ENCODE measurements at regions not wholly inside any gene's neighbourhood (a gene's known extent, or its start where the extent isn't known, plus 50 kb on each side); places are given as distances from the start of the nearest gene placed in this dataset.
A peak's percentile ranks its signal among the peaks of the same experiment; 100 is the strongest.

DNA sequence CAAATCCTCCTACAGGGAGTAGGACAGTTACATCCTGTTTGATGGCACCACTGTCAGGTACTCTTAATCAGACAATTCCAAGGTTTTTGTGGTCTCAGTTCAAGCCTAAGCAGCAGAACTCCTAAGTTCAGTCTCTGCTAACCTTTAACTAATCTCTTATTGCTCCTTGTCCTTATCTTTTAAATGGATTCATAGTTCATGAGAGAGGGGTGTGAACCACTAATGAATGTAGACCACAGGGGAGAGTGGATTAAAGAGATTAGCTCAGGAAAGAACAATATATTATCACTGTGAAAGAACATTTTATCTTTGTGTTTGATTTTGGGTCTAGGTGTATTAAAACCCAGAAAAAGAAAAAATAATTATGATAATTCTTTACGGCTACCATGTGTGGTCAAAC lies 168.9 kb downstream of the DCK start:
- DNase-seq = no peak

DNA sequence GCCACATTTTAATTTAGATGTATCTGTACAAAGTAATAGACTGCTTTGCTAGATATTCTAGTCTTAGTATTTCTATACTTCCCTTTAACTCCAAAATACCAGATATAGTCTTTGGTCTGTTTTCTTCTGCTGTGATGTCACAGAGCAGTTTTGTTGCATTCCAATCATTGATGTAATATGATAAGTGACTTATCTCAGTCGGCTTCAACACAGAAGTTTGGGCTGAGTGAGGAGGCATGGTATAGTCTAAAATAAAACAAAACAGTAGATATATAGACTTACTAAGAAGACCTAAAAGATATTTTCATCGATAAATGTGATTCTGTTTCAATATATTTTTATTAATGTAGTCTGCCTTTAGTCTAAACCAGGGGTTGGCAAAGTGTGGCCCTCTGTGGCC lies 169.9 kb downstream of the DCK start:
- no peak for DNase-seq

DNA sequence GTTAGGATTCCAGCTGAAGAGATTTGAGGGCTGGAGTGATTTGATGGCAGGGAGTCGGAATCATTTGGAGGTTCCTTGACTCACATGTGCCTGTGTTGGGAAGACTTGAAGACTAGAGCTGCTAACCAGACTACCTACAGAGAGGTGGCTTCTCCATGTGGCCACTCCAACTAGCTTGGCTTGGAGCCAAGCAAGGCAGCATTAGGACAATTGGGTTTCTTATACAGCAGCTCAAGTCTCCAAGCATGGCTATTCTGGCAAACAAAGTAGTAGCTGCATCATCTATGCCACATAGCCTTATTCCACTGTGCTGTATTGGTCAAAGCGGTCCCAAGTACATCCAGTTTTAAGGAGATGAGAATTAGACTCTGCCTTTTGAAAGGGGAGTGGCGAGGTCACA lies 171.7 kb upstream of the SLC4A4 start:
- DNase-seq = no peak

DNA sequence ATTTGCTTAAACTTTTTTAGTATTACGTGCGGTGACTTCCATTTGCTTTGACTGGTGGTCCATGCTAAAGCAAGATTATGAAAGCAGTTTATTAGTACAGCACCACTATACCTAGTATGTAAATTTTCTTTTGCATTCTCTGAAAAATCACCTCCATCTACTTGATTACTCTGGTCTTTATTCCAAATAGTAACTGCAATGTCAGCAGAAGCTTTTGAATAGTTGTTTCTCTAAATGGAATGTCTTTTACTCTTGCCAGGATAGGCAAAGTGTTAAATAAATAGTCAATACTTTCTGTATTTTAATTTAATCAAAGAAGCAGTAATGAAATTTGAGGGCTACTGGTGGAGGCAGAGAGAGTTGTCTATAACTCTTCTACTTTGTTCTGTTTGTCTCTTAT lies 167.2 kb upstream of the SLC4A4 start:
- DNase-seq = no peak

DNA sequence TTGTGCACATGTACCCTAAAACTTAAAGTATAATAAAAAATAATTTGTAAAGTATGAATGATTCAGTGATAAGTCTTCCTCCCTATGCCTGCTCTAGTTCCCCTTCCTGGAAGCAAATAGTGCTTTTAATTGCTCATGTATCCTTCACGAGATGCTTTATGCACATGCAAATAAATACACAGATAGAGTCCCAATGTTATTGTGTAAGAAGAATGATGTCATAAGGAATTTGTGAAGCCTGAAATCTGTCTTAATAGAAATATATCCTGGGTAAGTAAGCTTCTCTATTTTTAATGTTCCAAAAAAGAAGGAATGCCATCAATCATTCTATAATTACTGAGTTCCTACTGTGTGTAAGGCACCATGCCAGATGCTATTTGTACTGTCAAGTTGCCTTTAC lies 157.5 kb upstream of the SLC4A4 start:
- DNase-seq = no peak

DNA sequence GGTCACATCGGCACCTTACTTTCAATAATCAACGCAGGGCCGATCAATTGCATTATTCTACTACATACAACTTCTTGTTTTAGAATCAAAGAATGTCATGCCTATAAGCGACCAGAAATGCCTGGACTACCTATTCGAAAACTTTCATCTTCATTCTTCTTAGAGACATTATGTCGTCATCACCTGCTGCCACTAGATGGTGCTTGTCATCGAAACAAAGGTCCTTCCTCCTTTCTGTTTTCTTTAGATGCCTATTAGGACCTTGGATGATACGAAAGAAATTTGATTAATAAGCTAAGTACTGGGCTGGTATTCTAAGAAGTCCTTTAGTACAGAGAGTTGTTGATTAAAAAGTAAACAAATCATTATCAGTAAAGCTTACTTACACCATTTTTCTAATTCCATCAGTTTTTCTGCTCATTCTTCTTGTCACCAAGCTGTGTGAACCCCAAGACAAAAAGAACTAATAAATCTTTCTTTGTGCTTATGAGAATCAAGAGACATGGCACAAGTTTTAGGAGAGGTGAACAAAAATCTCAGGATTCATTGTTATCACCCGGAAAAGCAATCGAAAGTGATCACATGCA lies 154.5 kb upstream of the SLC4A4 start:
- DNase-seq = peak; percentile 3

DNA sequence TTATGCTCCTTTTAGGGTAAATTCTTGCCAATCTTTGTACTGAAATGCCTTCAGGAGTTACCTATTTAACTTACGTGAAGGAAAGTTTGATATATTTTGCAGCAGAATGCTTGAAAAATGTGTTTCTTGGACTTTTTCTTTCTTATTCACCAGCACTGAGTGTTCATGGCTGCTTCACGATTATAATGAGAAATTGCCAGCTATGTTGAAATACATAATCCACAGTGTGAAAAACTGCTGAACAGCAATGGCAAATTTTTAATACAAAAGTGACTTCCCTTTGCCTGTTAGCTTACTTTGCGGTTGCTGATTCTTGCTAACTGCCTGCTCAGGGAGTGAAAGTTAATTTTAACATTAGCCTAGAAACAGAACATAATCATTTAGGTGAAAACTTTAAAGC lies 153.8 kb upstream of the SLC4A4 start:
- DNase-seq = no peak

DNA sequence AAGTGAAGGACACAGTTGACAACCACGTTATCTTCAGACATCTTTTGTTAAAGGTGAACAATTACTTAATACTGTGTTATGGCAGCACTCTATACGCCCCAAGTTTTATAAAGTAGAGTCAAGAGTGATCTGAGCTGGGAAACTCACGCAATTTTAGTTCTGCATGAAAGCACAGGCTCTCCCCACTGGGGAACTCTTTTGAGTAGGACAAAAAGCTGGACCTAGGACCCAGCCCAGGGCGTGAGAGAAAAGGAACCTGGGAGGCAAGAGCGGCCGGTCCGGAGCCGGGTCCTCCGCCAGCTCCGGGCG lies 152.6 kb upstream of the SLC4A4 start:
- no peak for DNase-seq

DNA sequence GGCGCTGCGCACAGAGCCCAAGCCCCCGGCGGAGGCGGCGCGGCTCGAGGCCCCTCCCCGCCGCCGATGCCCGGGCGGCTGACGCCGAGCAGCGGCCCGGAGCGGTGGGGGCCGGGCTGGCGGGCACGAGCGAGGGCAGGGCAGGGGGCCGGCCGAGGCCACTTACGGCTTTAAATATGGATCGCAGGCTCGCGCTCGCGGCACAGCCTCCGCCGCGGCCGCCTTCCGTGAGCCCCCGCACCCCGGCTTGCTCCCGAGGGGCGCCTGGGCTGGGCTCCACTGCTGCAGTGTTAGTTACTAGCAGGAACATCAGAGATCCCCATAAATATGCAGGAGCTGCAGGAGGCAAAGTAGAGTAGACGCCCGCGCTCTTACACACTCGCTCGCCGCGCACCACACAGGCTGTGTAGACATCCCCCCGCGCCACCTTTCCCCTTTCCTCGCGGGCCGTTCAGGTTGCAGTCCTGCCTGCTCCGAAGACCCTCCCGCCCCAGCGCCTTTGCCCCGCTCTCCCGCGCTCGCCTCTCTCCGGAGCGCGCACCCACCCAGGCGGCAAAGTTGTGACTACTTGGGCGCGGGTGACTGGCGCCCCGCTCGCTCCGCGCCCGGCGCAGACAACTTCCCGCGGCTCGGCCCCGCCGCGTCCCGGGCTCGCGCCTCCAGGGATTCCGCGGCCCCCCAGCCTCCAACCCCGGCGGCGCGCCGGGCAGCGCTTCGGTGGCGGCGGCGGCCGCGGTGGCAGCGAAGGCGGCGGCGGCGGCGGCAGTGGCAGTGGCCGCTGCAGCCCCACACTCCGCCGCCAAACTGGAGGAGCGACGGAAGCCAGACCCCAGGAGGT lies 152.0 kb upstream of the SLC4A4 start:
- DNase-seq = peak; percentile 4

DNA sequence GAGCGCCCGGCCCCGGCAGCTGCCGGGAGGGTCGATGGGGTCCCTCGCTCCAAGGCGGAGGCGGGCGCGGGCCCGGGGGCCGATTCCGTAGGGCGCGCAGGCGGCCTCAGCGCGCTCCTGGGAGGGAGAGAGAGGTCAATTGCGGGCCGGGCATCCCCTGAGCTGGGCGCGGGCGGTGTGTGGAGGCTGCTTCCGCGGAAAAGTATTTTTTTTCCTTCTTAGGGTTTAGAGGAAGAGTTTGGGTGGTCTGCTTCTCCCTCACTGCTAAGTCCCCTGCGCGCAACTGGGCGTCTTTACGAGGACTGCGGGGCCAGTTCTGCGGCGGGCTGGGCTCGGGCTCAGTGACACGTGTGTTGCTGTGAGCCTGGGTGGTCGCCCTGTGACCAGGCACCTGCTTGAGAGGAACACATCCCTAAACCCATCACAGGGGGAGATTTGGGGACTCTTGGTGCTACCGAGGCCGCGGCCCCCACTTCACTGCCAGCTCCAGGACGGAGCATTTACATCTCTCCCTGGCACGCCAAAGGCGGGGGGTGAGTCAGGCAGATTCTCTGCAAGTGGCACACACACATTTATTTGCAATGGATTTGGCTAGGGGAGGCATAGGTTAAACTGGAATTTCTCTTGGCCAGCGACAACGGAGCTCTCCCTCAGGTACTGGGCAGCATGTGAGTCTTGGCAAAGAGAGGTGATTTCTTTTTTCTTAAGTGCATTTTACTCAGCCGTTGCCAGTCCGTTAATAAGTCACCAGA lies 151.2 kb upstream of the SLC4A4 start:
- no peak for DNase-seq

DNA sequence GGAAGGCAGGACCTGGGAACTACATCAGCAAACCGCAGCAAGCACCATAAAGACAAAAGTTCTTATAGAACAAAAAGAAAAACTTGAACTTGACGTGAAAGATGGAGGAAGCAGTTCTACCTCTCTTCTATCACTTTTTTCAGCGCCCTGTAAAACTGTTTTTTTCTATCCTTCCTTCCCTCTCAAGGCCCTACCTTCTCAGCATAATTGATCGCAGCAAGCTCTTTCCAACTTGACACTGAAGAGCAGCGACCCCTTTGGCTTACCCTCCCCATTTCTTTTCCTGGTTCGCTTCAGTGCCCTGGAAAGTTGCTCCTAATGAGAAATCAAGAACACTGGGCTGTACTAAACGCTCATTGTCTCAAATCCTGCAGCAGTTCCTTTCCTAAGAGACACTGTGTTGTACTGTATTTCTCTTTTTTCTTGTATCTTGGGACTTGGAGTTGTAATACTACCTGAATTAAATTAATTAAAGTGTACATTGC lies 150.6 kb upstream of the SLC4A4 start:
- DNase-seq = no peak

DNA sequence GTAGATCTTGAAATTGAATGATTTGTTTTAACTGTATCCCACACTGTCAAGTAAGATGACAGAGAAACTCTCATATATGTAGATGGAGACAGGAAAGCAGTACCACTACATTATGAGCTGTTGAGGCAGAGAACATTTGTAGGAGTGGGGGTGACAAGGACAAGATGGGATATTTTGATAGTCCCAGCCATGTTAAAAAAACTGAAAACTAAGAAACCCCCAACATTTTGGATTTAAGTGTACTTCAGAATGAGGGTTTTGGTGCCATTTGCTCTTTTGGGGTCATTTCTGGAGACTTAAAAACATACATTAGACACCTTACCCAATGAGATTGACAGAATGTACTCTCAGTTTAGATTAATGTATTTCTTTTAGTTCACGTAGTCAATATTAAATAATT lies 149.9 kb upstream of the SLC4A4 start:
- DNase-seq = no peak

DNA sequence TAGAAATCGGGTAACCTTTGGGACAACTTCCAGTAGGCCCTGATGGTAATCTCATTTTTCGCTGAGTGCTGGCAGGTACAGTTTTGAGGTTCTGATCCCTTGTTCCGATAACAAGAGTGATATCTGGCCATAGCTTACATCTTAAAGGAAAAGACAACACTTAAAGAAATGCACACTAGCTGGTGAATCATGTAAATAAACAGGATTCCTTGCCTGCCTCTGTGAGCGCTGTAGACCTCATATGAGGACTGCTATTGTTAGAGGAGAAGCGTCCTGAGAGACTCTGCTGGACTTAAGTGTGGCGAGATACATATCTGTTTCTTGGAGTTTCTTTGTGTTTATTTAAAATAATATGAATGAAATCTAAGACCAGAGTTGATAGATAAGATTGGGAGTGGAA lies 149.3 kb upstream of the SLC4A4 start:
- no peak for DNase-seq

DNA sequence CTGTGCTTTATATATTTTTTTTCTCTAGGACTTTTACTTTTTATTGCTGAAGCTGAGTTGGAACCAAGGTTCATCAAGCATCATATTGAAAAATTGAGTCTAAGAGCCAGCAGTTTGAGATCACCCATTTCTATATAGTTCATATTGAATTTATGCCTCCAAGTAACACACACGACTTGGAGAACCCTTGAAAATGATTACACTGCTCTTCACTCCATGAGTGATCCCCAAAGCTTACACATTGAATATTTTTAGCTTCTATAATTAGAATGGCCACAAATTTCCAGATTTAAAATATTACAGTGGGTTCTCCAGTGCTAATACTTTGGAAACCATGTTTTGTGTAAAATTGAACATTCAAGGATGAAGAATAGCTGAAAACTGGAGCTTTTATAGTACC lies 144.4 kb upstream of the SLC4A4 start:
- DNase-seq = no peak

DNA sequence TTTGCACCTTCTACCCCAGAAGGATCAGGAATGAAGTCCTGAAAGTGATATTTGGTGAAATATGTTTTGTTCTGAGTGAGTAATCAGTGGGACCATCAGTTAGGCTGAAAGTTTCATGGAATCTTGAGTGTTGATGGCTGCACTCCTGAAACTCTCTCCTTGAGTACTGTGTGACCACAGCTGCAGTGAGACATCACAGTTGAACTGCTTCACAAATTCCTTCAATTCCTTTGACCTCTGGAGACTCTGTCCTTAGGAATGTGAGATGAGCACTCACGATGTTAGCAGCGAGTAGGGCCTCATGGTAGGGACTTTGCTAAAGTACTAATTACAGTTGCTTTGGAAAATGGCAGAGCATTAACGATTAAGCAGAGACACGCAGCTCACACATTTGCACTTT lies 142.9 kb upstream of the SLC4A4 start:
- no peak for DNase-seq

DNA sequence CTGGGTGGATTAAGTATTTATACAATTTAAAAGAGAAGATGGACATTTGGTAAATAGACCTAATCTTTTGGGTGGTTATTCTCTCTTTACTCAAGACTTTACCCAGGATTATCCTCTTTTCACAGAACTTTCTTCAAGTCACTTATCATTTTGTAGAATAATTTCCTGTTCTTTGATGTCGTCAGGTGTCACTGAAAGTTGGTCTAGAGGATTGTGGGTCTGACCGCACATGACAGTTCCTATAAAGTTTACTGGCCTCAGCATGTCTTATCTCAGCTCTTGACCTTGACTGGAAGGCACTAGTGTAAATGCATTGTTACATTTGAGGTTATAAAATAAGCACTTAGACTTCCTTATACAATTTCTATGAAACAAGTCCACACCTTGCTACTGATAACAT lies 139.9 kb upstream of the SLC4A4 start:
- DNase-seq = no peak

DNA sequence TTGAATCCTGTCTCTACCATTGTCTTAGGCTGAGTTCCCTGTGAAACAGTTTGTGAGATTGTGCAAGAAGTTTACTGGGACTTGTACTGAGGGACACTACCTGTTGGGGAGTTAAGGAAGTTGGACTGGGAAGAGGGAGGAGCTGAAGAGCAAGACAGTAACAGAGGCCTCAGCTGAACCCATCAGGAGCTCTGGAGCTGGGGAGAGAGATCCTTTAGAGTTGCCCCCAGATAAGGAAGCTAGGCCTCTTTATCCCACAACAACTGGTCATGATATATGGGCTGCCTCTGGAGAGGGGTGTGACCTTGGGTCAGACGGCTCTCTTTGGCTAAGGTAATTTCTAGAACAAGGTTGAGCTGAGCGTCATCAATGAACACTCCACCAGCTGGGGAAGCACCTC lies 137.8 kb upstream of the SLC4A4 start:
- no peak for DNase-seq

DNA sequence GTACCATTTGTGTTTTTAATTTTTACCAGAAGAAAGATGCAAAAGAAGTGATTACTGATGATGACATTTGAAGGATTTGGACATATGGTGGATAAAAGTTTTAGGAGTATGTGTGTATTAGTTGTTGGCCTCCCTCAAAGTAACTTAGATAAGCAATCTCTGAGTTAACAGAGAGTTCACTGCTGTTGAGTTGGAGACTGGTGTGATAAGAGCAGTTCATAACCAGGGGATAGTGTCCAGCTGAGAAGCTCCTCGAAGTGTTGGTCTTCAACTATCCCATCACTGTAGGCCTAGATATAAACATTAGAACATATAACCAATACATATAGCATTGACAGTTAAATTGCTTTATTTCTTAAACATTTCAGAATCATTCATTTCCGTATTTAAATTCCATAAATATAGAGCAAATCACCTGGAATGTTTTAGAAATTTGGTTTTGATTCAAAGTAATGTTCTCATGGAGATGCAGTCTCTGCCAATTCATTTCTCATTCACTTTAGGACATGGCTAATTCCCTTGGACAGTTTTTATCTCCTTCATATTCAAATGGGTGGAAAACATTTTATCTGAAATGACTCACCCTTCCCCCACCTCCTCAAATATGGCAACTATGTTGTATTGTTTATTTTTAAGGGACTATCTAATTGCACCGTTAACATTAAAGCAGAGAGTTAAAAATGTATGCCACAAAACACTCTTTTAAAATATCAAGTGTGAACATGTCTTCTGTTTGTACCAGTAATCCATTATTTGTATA lies 136.8 kb upstream of the SLC4A4 start:
- no peak for DNase-seq

DNA sequence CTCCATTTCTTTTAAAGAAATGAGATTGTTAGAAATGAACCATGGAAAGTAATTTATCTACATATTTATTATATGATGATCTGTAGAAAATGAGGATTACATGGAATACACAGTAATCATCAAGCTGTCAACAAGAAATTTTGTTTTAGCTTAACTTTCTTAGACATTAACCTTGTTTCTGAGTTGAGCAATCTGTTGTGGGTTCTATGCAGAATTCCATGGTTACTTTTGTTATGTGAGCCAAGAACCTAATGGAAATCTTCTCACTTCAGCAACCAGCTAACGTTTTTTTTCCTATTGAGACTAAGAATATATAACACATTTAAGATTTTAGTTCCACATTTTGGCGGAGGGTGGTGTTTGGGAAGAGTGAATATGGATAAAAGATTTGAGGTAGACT lies 136.1 kb upstream of the SLC4A4 start:
- no peak for DNase-seq

DNA sequence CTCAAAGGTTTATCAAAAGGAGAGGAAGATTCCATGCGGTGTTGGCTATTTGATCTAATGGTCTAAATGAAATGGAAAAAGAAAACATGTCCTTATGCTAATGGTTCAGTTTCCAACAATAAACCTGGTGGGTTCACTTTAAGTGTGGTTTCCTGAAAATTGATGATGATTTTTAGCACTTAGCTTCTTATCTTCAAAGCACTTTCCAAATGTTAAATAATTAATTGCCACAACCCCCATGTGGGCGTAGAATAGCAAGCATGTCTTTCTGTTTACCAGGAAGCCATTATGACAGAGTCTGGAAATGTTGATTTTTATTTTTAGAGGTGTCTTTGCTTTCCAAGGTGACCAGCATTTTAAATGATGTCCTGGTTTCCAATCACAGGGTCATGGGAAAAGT lies 134.8 kb upstream of the SLC4A4 start:
- no peak for DNase-seq

DNA sequence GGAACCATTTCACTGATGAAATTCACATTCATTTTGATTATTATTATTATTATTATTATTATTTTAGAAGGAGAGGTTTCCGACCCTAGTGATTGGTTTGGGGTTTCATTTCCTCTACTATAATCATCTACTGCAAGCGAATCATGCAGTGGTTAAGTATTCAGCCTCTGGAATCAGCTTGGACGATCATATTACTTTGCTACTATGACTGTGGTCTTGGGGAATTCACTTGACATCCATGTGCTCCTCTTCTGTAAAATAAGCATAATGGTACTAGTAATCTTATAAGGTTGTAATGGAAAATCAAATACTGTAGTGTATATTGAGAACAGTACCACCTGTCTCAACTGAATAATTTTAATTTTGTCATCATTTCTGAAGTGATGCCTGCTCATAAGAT lies 132.1 kb upstream of the SLC4A4 start:
- DNase-seq = no peak

DNA sequence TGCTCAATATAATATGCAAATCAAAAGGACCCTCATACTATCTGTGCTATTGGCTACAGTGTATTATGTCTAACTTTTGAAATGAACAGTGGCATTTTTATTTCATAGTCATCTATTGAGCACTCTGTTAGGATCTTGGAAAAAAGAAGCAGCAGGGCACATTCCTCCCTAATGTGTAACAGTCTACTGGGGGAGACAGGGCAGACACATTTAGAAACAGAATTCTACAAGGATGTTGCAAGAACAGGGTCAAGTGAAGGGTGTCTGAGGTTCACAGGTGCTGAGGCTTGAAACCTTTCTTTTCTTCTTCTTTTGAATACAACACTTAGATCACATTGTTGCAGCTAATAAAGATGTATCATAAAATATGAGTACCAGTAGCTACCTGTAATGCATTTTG lies 129.7 kb upstream of the SLC4A4 start:
- no peak for DNase-seq

DNA sequence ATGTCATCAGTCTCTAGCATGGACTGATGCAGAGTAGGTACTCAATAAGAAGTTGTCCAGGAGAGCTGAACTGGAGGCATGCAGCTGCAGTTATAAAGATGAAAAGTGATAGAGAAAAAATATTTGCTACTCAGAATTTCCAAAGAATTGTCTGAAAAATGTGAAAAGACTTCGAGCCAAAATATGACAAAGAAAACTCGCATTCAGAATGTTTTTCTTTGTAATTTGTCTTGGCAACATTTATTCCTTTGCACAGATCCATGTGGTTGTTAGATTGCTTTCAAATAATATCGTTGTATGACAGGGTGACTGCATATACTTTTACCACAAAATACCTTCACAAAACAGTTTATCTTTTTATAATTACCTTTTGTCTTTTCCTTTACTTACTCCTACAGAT lies 128.0 kb upstream of the SLC4A4 start:
- no peak for DNase-seq

DNA sequence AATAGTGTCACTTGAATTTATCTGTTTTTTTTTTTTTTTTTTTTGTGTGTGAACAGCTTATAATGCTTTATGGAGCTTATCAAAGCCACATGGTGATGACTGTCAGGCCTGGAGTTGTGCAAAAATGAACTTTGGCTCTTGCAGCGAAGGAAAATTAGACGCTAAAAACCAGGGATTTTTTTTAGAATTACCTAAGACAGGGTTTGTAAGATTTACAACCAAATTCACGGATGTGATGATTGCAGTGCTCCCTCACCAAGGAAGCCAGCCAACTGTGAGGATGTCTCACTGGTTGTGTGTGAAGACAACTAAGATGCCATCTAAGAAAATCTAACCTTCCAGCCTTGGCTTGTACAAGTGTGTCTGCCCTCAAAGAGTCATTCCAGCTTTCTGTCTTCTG lies 127.1 kb upstream of the SLC4A4 start:
- DNase-seq = no peak
